ENCODE measurements at regions not wholly inside any gene's neighbourhood (a gene's known extent, or its start where the extent isn't known, plus 50 kb on each side); places are given as distances from the start of the nearest gene placed in this dataset.
A peak's percentile ranks its signal among the peaks of the same experiment; 100 is the strongest.

DNA sequence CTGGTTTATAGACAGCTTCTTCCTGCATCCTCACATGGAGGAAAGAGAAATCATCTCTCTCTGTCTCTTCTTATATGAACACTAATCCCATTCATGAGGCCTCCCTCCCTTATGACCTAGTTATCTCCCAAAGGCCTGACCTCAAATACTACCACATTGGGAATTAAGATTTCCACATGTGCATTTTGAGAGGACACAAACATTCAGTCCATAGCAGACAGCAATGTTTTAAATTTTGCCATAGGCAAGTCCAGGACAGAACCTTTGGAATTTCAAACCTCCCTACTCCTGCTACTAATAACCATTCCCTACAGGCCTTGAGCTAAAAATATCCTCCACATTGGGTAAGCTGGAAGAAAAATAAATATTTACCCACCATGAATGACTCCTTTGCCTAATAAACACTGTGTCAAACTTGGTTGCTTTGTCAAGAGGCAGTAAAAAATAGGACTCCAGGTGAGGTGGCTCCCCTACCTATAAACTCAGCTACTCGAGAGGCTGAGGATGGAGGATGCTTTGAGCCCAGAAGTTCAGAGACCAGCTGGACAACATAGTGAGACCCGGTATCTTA, 113.7 kb downstream of the ZNF281 start (continued):
- TF ChIP-seq CEBPB (IDR thresholded peaks at IDR 0.05; ENCODE audit: borderline replicate concordance, low read depth, low read length) (peak; percentile 76; the same call in 1 of the 2 replicates), ZBTB20 (CRISPR knock-in tag; IDR thresholded peaks at IDR 0.05; ENCODE audit: borderline replicate concordance, low read depth) (peak; percentile 38; the same call in 1 of the 2 replicates), HIVEP1 (CRISPR knock-in tag; IDR thresholded peaks at IDR 0.05) (no peak), NFKBIZ (CRISPR knock-in tag; IDR thresholded peaks at IDR 0.05) (0 out of 2 replicates have a peak, but pooled peaks have one; percentile 20), SOX13 (IDR thresholded peaks at IDR 0.05) (no peak), SOX13 (CRISPR knock-in tag; conservative IDR thresholded peaks at IDR 0.05 in 1 of 2, IDR thresholded peaks at IDR 0.05 in 1 of 2) (peak in 1 of 2 experiments; percentile 79; a peak in 2 of 4 replicates), PHF21A (CRISPR knock-in tag; IDR thresholded peaks at IDR 0.05) (peak; percentile 23; the same call in 1 of the 2 replicates), MED1 (CRISPR knock-in tag; IDR thresholded peaks at IDR 0.05) (peak; percentile 70), SKIL (CRISPR knock-in tag; IDR thresholded peaks at IDR 0.05; ENCODE audit: borderline replicate concordance) (peak; percentile 54; the same call in 1 of the 2 replicates)
- TF ChIP-seq, protein P1, sequence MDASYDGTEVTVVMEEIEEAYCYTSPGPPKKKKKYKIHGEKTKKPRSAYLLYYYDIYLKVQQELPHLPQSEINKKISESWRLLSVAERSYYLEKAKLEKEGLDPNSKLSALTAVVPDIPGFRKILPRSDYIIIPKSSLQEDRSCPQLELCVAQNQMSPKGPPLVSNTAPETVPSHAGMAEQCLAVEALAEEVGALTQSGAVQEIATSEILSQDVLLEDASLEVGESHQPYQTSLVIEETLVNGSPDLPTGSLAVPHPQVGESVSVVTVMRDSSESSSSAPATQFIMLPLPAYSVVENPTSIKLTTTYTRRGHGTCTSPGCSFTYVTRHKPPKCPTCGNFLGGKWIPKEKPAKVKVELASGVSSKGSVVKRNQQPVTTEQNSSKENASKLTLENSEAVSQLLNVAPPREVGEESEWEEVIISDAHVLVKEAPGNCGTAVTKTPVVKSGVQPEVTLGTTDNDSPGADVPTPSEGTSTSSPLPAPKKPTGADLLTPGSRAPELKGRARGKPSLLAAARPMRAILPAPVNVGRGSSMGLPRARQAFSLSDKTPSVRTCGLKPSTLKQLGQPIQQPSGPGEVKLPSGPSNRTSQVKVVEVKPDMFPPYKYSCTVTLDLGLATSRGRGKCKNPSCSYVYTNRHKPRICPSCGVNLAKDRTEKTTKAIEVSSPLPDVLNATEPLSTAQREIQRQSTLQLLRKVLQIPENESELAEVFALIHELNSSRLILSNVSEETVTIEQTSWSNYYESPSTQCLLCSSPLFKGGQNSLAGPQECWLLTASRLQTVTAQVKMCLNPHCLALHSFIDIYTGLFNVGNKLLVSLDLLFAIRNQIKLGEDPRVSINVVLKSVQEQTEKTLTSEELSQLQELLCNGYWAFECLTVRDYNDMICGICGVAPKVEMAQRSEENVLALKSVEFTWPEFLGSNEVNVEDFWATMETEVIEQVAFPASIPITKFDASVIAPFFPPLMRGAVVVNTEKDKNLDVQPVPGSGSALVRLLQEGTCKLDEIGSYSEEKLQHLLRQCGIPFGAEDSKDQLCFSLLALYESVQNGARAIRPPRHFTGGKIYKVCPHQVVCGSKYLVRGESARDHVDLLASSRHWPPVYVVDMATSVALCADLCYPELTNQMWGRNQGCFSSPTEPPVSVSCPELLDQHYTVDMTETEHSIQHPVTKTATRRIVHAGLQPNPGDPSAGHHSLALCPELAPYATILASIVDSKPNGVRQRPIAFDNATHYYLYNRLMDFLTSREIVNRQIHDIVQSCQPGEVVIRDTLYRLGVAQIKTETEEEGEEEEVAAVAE (CRISPR knock-in tag; IDR thresholded peaks at IDR 0.05; ENCODE audit: borderline replicate concordance): no peak

Measured in HepG2 (cell line).